HEK293 (cell line): ENCODE measurements at regions not wholly inside any gene's neighbourhood (a gene's known extent, or its start where the extent isn't known, plus 50 kb on each side); places are given as distances from the start of the nearest gene placed in this dataset.

Experiments
- CTCF ChIA-PET: fragments of 350-600 bp; formaldehyde crosslinking; extraction: SDS; loops from one replicate; lab custom pipeline; 2021; ENCODE audit warnings: antibody characterized with exemption; lab: Yijun Ruan, JAX
- POLR2A ChIA-PET: fragments of 300-600 bp; formaldehyde crosslinking; extraction: SDS; loops from one replicate; lab custom pipeline; 2020; ENCODE audit warnings: antibody characterized with exemption, inconsistent platforms; lab: Yijun Ruan, JAX
- H3K27ac ChIP-seq: fragments of 200-500 bp; sonication (Bioruptor generic); 2 replicates; pipeline ENCODE4 v1.5.1; 2014; ENCODE audit warnings: low read depth, low read length, control low read depth, inconsistent platforms; ENCODE audit errors: extremely low read depth
- H3K36me3 ChIP-seq, 2 experiments: fragments of 200-500 bp in 1 of 2; sonication (Bioruptor generic) in 1 of 2; 1 replicate in 1 of 2; 2 replicates in 1 of 2; pipeline ENCODE4 v1.5.1; 2014 to 2017; ENCODE audit warnings: inconsistent platforms in 2 of 2, low read length in 2 of 2; ENCODE audit not compliant: control insufficient read depth in 2 of 2, insufficient read depth in 1 of 2
- H3K4me1 ChIP-seq: fragments of 200-500 bp; sonication (Bioruptor generic); 2 replicates; pipeline ENCODE4 v1.5.1; 2014; ENCODE audit warnings: mild to moderate bottlenecking, low read length, inconsistent platforms; ENCODE audit not compliant: control insufficient read depth, insufficient read depth
- H3K4me3 ChIP-seq: 2 replicates; pipeline ENCODE4 v1.5.1; 2011; ENCODE audit warnings: low read depth, mild to moderate bottlenecking, control low read depth, low read length, moderate library complexity
- H3K9me3 ChIP-seq: fragments of 200-500 bp; sonication (Bioruptor generic); 2 replicates; pipeline ENCODE4 v1.5.1; 2014; ENCODE audit warnings: low read depth, low read length, inconsistent platforms; ENCODE audit not compliant: control insufficient read depth, insufficient read depth
- BCL11B ChIP-seq: fragments of 450-650 bp; formaldehyde crosslinking; IDR thresholded peaks from 2 replicates; pipeline ENCODE4 v1.5.1; 2016; ENCODE audit warnings: low read depth, missing biosample characterization, missing genetic modification characterization
- BCL6B ChIP-seq: fragments of 450-650 bp; formaldehyde crosslinking; IDR thresholded peaks from 2 replicates; pipeline ENCODE4 v1.5.1; 2017; ENCODE audit warnings: missing biosample characterization, missing genetic modification characterization
- GFI1B ChIP-seq: fragments of 450-650 bp; formaldehyde crosslinking; IDR thresholded peaks from 2 replicates; pipeline ENCODE4 v1.5.1; 2016; ENCODE audit warnings: missing biosample characterization, missing genetic modification characterization
- MZF1 ChIP-seq: fragments of 450-650 bp; formaldehyde crosslinking; IDR thresholded peaks from 2 replicates; pipeline ENCODE4 v1.5.1; 2017; ENCODE audit warnings: missing biosample characterization, missing genetic modification characterization, borderline replicate concordance
- PRDM6 ChIP-seq: fragments of 450-650 bp; formaldehyde crosslinking; IDR thresholded peaks from 2 replicates; pipeline ENCODE4 v1.5.1; 2017; ENCODE audit warnings: missing biosample characterization, missing genetic modification characterization
- TCF7L2 ChIP-seq: IDR thresholded peaks from 2 replicates; pipeline ENCODE4 v1.6.1; 2011; ENCODE audit warnings: low read depth, mild to moderate bottlenecking, inconsistent platforms, low read length, moderate library complexity, borderline replicate concordance
- WT1 ChIP-seq: fragments of 450-650 bp; formaldehyde crosslinking; IDR thresholded peaks from 2 replicates; pipeline ENCODE4 v1.5.1; 2016; ENCODE audit warnings: missing biosample characterization, missing genetic modification characterization
- YY2 ChIP-seq: fragments of 450-650 bp; formaldehyde crosslinking; IDR thresholded peaks from 2 replicates; pipeline ENCODE4 v1.5.1; 2016; ENCODE audit warnings: missing biosample characterization, missing genetic modification characterization
- ZBTB21 ChIP-seq: fragments of 450-650 bp; formaldehyde crosslinking; IDR thresholded peaks from 2 replicates; pipeline ENCODE4 v1.5.1; 2017; ENCODE audit warnings: missing biosample characterization, missing genetic modification characterization
- ZFP3 ChIP-seq: fragments of 450-650 bp; formaldehyde crosslinking; IDR thresholded peaks from 2 replicates; pipeline ENCODE4 v1.5.1; 2016; ENCODE audit warnings: low read depth, missing biosample characterization, missing genetic modification characterization
- ZFP37 ChIP-seq: fragments of 450-650 bp; formaldehyde crosslinking; IDR thresholded peaks from 2 replicates; pipeline ENCODE4 v1.5.1; 2016; ENCODE audit warnings: missing biosample characterization, missing genetic modification characterization
- ZNF155 ChIP-seq: fragments of 450-650 bp; formaldehyde crosslinking; IDR thresholded peaks from 2 replicates; pipeline ENCODE4 v1.5.1; 2016; ENCODE audit warnings: missing biosample characterization, missing genetic modification characterization
- ZNF221 ChIP-seq: fragments of 450-650 bp; formaldehyde crosslinking; IDR thresholded peaks from 2 replicates; pipeline ENCODE4 v1.5.1; 2017; ENCODE audit warnings: missing biosample characterization, missing genetic modification characterization, borderline replicate concordance
- ZNF223 ChIP-seq: fragments of 450-650 bp; formaldehyde crosslinking; IDR thresholded peaks from 2 replicates; pipeline ENCODE4 v1.5.1; 2016; ENCODE audit warnings: missing biosample characterization, missing genetic modification characterization
- ZNF274 ChIP-seq, 2 experiments: fragments of 200-500 bp in 1 of 2; fragments of 450-650 bp in 1 of 2; sonication (Bioruptor generic) in 1 of 2; formaldehyde crosslinking in 1 of 2; IDR thresholded peaks; 2 replicates each; pipeline versions ENCODE4 v1.5.1 to v1.6.1; 2014 to 2016; ENCODE audit warnings: borderline replicate concordance in 1 of 2, inconsistent platforms in 1 of 2, low read length in 1 of 2, missing biosample characterization in 1 of 2, missing genetic modification characterization in 1 of 2
- ZNF302 ChIP-seq: fragments of 450-650 bp; formaldehyde crosslinking; IDR thresholded peaks from 2 replicates; pipeline ENCODE4 v1.5.1; 2016; ENCODE audit warnings: missing biosample characterization, missing genetic modification characterization, low read depth
- ZNF341 ChIP-seq: fragments of 450-650 bp; formaldehyde crosslinking; IDR thresholded peaks from 2 replicates; pipeline ENCODE4; 2016; ENCODE audit warnings: low read depth, missing biosample characterization, missing genetic modification characterization
- ZNF350 ChIP-seq: fragments of 450-650 bp; formaldehyde crosslinking; IDR thresholded peaks from 2 replicates; pipeline ENCODE4 v1.5.0; 2017; ENCODE audit warnings: missing biosample characterization, mild to moderate bottlenecking, missing genetic modification characterization
- ZNF362 ChIP-seq: fragments of 450-650 bp; formaldehyde crosslinking; IDR thresholded peaks from 2 replicates; pipeline ENCODE4 v1.5.1; 2016; ENCODE audit warnings: missing biosample characterization, missing genetic modification characterization
- ZNF37A ChIP-seq: fragments of 450-650 bp; IDR thresholded peaks from 2 replicates; pipeline ENCODE4 v1.5.1; 2018; ENCODE audit warnings: missing biosample characterization, missing genetic modification characterization
- ZNF426 ChIP-seq: fragments of 450-650 bp; formaldehyde crosslinking; IDR thresholded peaks from 2 replicates; pipeline ENCODE4 v1.5.1; 2017; ENCODE audit warnings: missing biosample characterization, missing genetic modification characterization, mild to moderate bottlenecking, inconsistent platforms, moderate library complexity
- ZNF510 ChIP-seq: fragments of 450-650 bp; formaldehyde crosslinking; IDR thresholded peaks from 2 replicates; pipeline ENCODE4 v1.5.1; 2018; ENCODE audit warnings: mild to moderate bottlenecking, missing genetic modification characterization, missing biosample characterization; ENCODE audit not compliant: insufficient replicate concordance
- ZNF544 ChIP-seq: fragments of 450-650 bp; formaldehyde crosslinking; IDR thresholded peaks from 2 replicates; pipeline ENCODE4 v1.5.0; 2017; ENCODE audit warnings: missing biosample characterization, missing genetic modification characterization
- ZNF596 ChIP-seq: fragments of 450-650 bp; IDR thresholded peaks from 2 replicates; pipeline ENCODE4 v1.5.0; 2018; ENCODE audit warnings: missing biosample characterization, mild to moderate bottlenecking, missing genetic modification characterization, moderate library complexity
- ZNF621 ChIP-seq: fragments of 450-650 bp; formaldehyde crosslinking; IDR thresholded peaks from 2 replicates; pipeline ENCODE4 v1.5.1; 2017; ENCODE audit warnings: missing biosample characterization, missing genetic modification characterization
- ZNF624 ChIP-seq: fragments of 450-650 bp; formaldehyde crosslinking; IDR thresholded peaks from 2 replicates; pipeline ENCODE4 v1.5.1; 2017; ENCODE audit warnings: missing biosample characterization, missing genetic modification characterization
- ZNF660 ChIP-seq: fragments of 450-650 bp; IDR thresholded peaks from 2 replicates; pipeline ENCODE4 v1.5.1; 2018; ENCODE audit warnings: missing biosample characterization, mild to moderate bottlenecking, missing genetic modification characterization
- ZNF785 ChIP-seq: fragments of 450-650 bp; formaldehyde crosslinking; IDR thresholded peaks from 2 replicates; pipeline ENCODE4 v1.5.1; 2016; ENCODE audit warnings: missing biosample characterization, missing genetic modification characterization
- ZNF791 ChIP-seq: fragments of 450-650 bp; formaldehyde crosslinking; IDR thresholded peaks from 2 replicates; pipeline ENCODE4 v1.5.1; 2016; ENCODE audit warnings: missing biosample characterization, missing genetic modification characterization
- ZNF792 ChIP-seq: fragments of 450-650 bp; formaldehyde crosslinking; IDR thresholded peaks from 2 replicates; pipeline ENCODE4 v1.5.1; 2016; ENCODE audit warnings: missing biosample characterization, missing genetic modification characterization

- TF ChIP-seq ZNF223 (tag by site-specific recombination) (no peak), ZNF624 (tag by site-specific recombination) (no peak), ZNF426 (no peak), ZNF544 (tag by site-specific recombination) (no peak), ZNF510 (tag by site-specific recombination) (no peak), ZNF785 (tag by site-specific recombination) (no peak), ZNF302 (tag by site-specific recombination) (no peak)
These were observed 351.7 kb downstream of the TCERG1L start (continued) for GRCh38 chr10:130959752-130960195.

- no peak overlapping the region for H3K27ac ChIP-seq
- no peak overlapping the region for H3K4me3 ChIP-seq
- H3K36me3 ChIP-seq, result no peaks in the 10 kb centered on the region
- no peaks in the 10 kb centered on the region for H3K4me1 ChIP-seq
- no peak for TF ChIP-seq YY2
- no peak for TF ChIP-seq ZNF221 (tag by site-specific recombination)
- TF ChIP-seq GFI1B (tag by site-specific recombination), result no peak
- TF ChIP-seq ZNF621, result no peak
- TF ChIP-seq ZNF792 (tag by site-specific recombination), result no peak
- TF ChIP-seq TCF7L2, result no peak
- TF ChIP-seq ZFP3 (tag by site-specific recombination), result no peak
- no peak for TF ChIP-seq ZNF350 (tag by site-specific recombination)
- TF ChIP-seq ZNF660 (tag by site-specific recombination), result no peak
- TF ChIP-seq WT1, result no peak
- no peak for TF ChIP-seq ZNF341 (tag by site-specific recombination)
- ChIA-PET POLR2A (no interaction called here), CTCF (no interaction called here)
- no peaks in the 10 kb centered on the region for H3K9me3 ChIP-seq
These were observed 351.0 kb downstream of the TCERG1L start for GRCh38 chr10:130960531-130960930.

- no peak overlapping the region for H3K4me3 ChIP-seq
- ChIA-PET POLR2A (no interaction called here), CTCF (no interaction called here)
- no peak overlapping the region for H3K27ac ChIP-seq
- no peaks in the 10 kb centered on the region for H3K36me3 ChIP-seq
- H3K4me1 ChIP-seq, result no peaks in the 10 kb centered on the region
- H3K9me3 ChIP-seq, result no peaks in the 10 kb centered on the region
- no peak for TF ChIP-seq ZNF596
- no peak for TF ChIP-seq ZNF221 (tag by site-specific recombination)
- TF ChIP-seq ZNF274 (IDR thresholded peaks at IDR 0.05; ENCODE audit: low read length), result no peak
- no peak for TF ChIP-seq ZNF274 (tag by site-specific recombination; IDR thresholded peaks at IDR 0.05; ENCODE audit: borderline replicate concordance)
- no peak for TF ChIP-seq ZNF791 (tag by site-specific recombination)
- no peak for TF ChIP-seq ZNF544 (tag by site-specific recombination)
- no peak for TF ChIP-seq BCL6B
- TF ChIP-seq ZNF362, result no peak
- no peak for TF ChIP-seq MZF1 (tag by site-specific recombination)
- TF ChIP-seq ZBTB21 (tag by site-specific recombination), result no peak
- no peak for TF ChIP-seq ZFP37 (tag by site-specific recombination)
- no peak for TF ChIP-seq ZNF155
- no peak for TF ChIP-seq PRDM6 (tag by site-specific recombination)
- no peak for TF ChIP-seq ZNF510 (tag by site-specific recombination)
- TF ChIP-seq BCL11B (tag by site-specific recombination), result no peak
- TF ChIP-seq ZNF37A (tag by site-specific recombination), result no peak
These were observed 349.8 kb downstream of the TCERG1L start for GRCh38 chr10:130961506-130962239.
